ENCODE measurements at regions not wholly inside any gene's neighbourhood (a gene's known extent, or its start where the extent isn't known, plus 50 kb on each side); places are given as distances from the start of the nearest gene placed in this dataset.

DNA sequence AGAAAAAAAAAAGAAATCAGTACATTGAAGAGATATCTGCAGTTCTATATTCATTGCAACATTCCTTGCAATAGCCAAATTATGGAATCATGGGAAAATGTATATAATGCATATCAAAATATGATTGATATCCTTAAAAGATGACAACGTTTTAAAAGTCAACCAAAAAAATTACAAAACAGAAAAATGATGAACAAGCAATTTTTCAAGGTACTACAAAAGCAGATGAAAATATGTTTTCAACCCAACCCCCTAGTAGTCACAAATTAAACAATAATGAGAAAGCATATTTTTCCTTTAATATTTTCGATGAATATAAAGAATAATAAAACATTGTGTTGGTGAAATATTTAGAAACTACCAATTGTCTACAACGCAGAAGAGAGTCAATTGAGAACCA is 497.6 kb downstream of the MEI4 start:
- TF ChIP-seq EZH2phosphoT487 (conservative IDR thresholded peaks at IDR 0.05; ENCODE audit: low read length) = no peak
- TF ChIP-seq, protein P1, sequence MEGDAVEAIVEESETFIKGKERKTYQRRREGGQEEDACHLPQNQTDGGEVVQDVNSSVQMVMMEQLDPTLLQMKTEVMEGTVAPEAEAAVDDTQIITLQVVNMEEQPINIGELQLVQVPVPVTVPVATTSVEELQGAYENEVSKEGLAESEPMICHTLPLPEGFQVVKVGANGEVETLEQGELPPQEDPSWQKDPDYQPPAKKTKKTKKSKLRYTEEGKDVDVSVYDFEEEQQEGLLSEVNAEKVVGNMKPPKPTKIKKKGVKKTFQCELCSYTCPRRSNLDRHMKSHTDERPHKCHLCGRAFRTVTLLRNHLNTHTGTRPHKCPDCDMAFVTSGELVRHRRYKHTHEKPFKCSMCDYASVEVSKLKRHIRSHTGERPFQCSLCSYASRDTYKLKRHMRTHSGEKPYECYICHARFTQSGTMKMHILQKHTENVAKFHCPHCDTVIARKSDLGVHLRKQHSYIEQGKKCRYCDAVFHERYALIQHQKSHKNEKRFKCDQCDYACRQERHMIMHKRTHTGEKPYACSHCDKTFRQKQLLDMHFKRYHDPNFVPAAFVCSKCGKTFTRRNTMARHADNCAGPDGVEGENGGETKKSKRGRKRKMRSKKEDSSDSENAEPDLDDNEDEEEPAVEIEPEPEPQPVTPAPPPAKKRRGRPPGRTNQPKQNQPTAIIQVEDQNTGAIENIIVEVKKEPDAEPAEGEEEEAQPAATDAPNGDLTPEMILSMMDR (IDR thresholded peaks at IDR 0.05; ENCODE audit: insufficient read depth, low read length, poor library complexity, severe bottlenecking) = no peak
- Histone ChIP-seq H3K79me2 (ENCODE audit: insufficient read depth, low read length) (no peaks in the 10 kb centered on the region), H3K9me2 (replicated peaks; ENCODE audit: insufficient read depth, low read length) (0 out of 2 replicates have a peak, but pooled peaks cover 4% of the 10 kb centered on the region), H2AFZ (ENCODE audit: low read depth, low read length, severe bottlenecking) (no peak overlapping the region), H3K4me2 (ENCODE audit: low read depth, low read length, poor library complexity, severe bottlenecking) (no peak overlapping the region), H4K20me1 (ENCODE audit: low read depth, low read length) (no peaks in the 10 kb centered on the region), H3K9ac (ENCODE audit: low read length) (no peak overlapping the region), H3K9me3 (ENCODE audit: insufficient read depth, low read length) (no peaks in the 10 kb centered on the region), H3K4me3 (ENCODE audit: insufficient read depth, low read length, poor library complexity, severe bottlenecking) (no peak overlapping the region), H3K36me3 (ENCODE audit: low read length) (no peaks in the 10 kb centered on the region), H3K27me3 (ENCODE audit: low read length) (no peaks in the 10 kb centered on the region), H3F3A (ENCODE audit: insufficient read depth) (no peaks in the 10 kb centered on the region), H3K27ac (ENCODE audit: low read depth, low read length) (no peak overlapping the region)

DNA sequence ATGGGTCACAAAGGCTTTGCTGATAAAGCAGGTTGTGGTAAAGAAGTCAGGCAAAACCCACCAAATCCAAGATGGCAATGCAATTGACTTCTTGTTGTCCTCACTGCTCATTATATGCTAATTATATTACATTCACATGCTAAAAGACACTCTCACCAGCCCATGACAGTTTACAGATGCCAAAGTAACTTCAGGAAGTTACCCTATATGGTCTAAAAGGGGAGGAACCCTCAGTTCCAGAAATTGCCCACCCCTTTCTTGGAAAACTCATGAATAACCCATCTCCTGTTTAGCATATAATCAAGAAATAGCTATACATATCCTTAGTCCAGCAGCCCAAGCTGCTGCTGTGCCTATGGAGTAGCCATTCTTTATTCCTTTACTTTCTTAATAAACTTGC is 501.1 kb downstream of the MEI4 start:
- no peaks in the 10 kb centered on the region for H4K20me1 ChIP-seq (ENCODE audit: low read depth, low read length)
- no peaks in the 10 kb centered on the region for H3F3A ChIP-seq (ENCODE audit: insufficient read depth)
- H3K4me2 ChIP-seq (ENCODE audit: low read depth, low read length, poor library complexity, severe bottlenecking) = no peak overlapping the region
- H3K4me3 ChIP-seq (ENCODE audit: insufficient read depth, low read length, poor library complexity, severe bottlenecking) = no peak overlapping the region
- H3K9me2 ChIP-seq (replicated peaks; ENCODE audit: insufficient read depth, low read length) = 0 out of 2 replicates have a peak, but pooled peaks cover 4% of the 10 kb centered on the region
- no peaks in the 10 kb centered on the region for H3K79me2 ChIP-seq (ENCODE audit: insufficient read depth, low read length)
- TF ChIP-seq EZH2phosphoT487 (conservative IDR thresholded peaks at IDR 0.05; ENCODE audit: low read length) = no peak
- TF ChIP-seq, protein P1 (IDR thresholded peaks at IDR 0.05; ENCODE audit: insufficient read depth, low read length, poor library complexity, severe bottlenecking) = no peak
- no peaks in the 10 kb centered on the region for H3K27me3 ChIP-seq (ENCODE audit: low read length)
- no peak overlapping the region for H3K9ac ChIP-seq (ENCODE audit: low read length)
- H3K36me3 ChIP-seq (ENCODE audit: low read length) = no peaks in the 10 kb centered on the region
- H3K9me3 ChIP-seq (ENCODE audit: insufficient read depth, low read length) = no peaks in the 10 kb centered on the region
- H3K27ac ChIP-seq (ENCODE audit: low read depth, low read length) = no peak overlapping the region
- no peak overlapping the region for H2AFZ ChIP-seq (ENCODE audit: low read depth, low read length, severe bottlenecking)

DNA sequence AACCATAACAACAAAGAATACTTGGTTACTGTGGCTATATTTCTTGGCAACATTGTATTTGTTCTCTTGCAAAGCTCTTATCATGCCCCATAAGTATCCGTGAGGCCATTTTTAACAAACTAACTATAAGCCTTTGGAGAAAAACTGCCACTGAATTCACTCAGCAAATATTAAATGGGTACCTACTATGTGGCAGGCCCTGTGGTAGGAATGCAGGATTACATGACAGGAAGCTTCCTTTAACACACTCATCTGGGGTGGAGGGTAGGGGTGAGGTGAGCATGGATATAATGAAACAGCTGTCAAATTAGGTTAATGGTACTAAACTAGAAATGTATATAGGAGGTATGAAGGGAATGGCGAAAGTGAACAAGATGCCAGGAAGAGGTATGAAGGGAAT is 504.8 kb downstream of the MEI4 start:
- Histone ChIP-seq H3K9ac (ENCODE audit: low read length) (no peak overlapping the region), H3K4me2 (ENCODE audit: low read depth, low read length, poor library complexity, severe bottlenecking) (no peak overlapping the region), H3K9me2 (replicated peaks; ENCODE audit: insufficient read depth, low read length) (no peaks in the 10 kb centered on the region), H3K9me3 (ENCODE audit: insufficient read depth, low read length) (no peaks in the 10 kb centered on the region), H3K79me2 (ENCODE audit: insufficient read depth, low read length) (no peaks in the 10 kb centered on the region), H3K4me3 (ENCODE audit: insufficient read depth, low read length, poor library complexity, severe bottlenecking) (no peak overlapping the region), H3F3A (ENCODE audit: insufficient read depth) (no peaks in the 10 kb centered on the region), H4K20me1 (ENCODE audit: low read depth, low read length) (no peaks in the 10 kb centered on the region), H3K27ac (ENCODE audit: low read depth, low read length) (no peak overlapping the region), H2AFZ (ENCODE audit: low read depth, low read length, severe bottlenecking) (no peak overlapping the region), H3K36me3 (ENCODE audit: low read length) (no peaks in the 10 kb centered on the region), H3K27me3 (ENCODE audit: low read length) (no peaks in the 10 kb centered on the region)
- TF ChIP-seq EZH2phosphoT487 (conservative IDR thresholded peaks at IDR 0.05; ENCODE audit: low read length) = no peak

DNA sequence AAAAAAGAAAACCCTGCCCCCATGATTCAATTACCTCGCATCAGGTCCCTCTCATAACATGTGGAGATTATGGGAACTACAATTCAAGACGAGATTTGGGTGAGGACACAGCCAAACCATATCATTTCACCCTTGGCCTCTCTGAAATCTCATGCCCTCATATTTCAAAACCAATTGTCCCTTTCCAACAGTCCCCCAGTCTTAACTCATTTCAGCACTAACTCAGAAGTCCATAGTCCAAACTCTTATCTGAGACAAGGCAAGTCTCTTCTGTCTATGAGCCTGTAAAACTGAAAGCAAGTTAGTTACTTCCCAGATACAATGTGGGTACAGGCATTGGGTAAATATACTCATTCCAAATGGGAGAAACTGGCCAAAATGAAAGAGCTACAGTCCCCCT is 536.1 kb downstream of the MEI4 start:
- Histone ChIP-seq H3K9me3 (ENCODE audit: insufficient read depth, low read length) (no peaks in the 10 kb centered on the region), H3K9ac (ENCODE audit: low read length) (no peak overlapping the region), H2AFZ (ENCODE audit: low read depth, low read length, severe bottlenecking) (no peak overlapping the region), H3K4me2 (ENCODE audit: low read depth, low read length, poor library complexity, severe bottlenecking) (no peak overlapping the region), H3K9me2 (replicated peaks; ENCODE audit: insufficient read depth, low read length) (no peaks in the 10 kb centered on the region), H3K79me2 (ENCODE audit: insufficient read depth, low read length) (no peaks in the 10 kb centered on the region), H3K27ac (ENCODE audit: low read depth, low read length) (no peak overlapping the region), H4K20me1 (ENCODE audit: low read depth, low read length) (no peaks in the 10 kb centered on the region), H3K36me3 (ENCODE audit: low read length) (no peaks in the 10 kb centered on the region), H3K4me3 (ENCODE audit: insufficient read depth, low read length, poor library complexity, severe bottlenecking) (no peak overlapping the region), H3K27me3 (ENCODE audit: low read length) (no peaks in the 10 kb centered on the region), H3F3A (ENCODE audit: insufficient read depth) (no peaks in the 10 kb centered on the region)
- TF ChIP-seq EZH2phosphoT487 (conservative IDR thresholded peaks at IDR 0.05; ENCODE audit: low read length) = no peak
- TF ChIP-seq, protein P1 (IDR thresholded peaks at IDR 0.05; ENCODE audit: insufficient read depth, low read length, poor library complexity, severe bottlenecking) = no peak

Measured in SU-DHL-6 (cell line).